Amniotic stem cell (primary cell): ENCODE measurements at regions not wholly inside any gene's neighbourhood (a gene's known extent, or its start where the extent isn't known, plus 50 kb on each side); places are given as distances from the start of the nearest gene placed in this dataset.

Source experiments
- DNase-seq: peaks from one replicate; lab custom pipeline; 2025; lab: John Stamatoyannopoulos, UW

DNA sequence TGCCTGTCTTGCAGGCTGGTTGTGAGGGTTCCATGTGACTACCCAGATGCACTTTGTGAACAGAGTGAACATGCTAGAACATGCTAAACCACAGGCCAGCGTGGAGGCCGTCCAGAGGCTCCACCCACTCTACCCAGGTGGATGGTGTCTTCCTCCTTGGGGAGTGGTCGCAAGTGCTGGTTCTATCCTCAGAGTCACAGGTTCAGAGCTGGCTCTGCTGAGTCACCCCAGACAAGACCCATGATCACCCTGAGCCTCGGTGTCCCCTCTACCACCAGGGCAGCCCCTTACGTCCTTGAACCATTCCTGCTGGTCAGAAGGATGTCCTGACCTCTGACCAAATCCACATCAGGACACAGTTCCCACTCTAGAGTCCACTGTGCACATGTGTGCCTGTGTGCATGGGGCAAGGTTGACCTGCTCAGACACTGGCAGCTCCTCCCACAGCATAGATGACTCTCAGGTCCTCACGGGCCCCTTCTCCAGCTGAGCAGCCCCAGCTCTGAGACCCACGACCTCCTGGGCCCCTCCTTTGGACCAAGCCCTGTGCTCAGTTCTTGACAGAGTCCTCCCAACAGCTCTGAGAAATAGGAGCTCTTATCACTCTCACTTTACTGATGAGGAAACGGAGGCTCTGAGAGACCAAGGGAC is 391.8 kb downstream of the MATN1 start:
- DNase-seq = no peak

DNA sequence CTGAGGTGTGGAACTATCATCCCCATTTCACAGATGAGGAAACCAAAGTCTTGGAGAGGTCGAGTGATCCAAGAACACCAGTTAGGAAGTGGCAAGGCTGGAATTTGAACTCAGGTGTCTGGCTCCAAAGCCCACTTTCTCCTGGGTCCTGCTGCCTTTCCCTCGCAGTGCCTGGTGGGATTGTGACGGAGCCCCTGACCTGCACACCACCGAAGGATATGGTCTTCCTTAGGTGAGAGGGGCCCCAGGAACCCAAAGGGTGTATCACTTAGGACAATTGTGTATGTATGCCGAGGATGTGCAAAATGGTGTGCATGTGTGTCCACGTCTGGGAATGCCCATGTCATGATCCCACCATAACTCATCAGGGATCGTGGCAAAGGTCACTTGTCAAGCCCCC is 392.7 kb downstream of the MATN1 start:
- no peak for DNase-seq

DNA sequence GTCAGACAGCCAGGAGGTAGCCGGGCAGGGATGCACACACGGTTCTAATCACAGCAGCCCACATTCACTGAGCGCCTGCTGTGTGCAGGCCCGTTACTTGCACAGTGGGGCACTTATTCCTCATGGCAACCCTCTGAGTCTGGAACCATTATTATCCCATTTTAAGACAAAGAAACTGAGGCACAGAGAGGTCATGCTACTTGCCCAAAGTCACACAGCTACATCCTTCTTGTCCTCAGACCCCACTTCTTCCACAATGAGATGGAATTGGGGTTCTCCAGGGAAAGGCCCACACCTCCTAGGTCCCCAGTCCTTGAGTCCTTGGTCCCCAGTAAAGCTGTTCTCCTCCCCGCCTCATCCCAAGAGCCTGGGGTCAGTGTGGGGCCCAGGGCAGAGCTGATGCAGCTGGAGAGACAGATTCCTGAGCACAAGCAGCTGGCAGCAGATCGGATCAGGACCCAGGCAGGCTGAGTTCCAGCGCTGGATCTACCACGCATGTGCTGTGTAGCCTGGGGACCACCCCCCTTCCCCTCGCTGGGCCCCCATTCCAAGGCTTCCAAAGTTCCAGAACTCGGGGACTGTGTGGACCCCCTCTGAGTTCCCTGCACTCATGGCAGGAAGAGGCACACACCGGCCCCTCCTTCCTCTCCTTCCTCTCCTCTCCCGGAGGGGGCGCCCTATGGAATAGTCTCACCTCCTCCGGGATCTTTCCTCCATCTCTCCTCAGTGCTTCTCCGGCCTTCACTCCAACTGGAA is 393.4 kb downstream of the MATN1 start:
- DNase-seq = no peak

DNA sequence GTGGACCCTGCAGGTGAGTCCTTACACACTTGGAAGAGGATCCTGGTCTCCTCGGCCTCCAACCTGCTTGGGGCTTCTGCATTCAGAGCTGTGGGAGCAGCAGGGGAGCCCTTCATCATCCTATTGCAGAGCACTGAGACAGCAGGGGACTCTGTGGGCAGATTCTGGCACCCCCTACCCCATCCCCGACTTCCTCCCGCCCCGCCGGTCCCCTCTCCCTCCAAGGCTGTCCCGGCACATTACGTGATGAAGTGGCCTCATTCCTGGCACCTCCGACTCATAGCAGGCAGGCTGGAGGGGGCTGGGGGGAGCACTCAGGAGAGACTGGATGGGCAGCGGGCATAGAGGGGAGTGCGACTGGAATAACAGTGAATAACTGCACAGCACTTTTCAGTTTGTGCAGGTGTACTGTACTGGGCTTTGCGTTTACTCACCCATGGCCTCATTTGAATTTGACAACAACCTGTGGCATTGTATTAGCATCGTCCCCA is 394.1 kb downstream of the MATN1 start:
- no peak for DNase-seq

DNA sequence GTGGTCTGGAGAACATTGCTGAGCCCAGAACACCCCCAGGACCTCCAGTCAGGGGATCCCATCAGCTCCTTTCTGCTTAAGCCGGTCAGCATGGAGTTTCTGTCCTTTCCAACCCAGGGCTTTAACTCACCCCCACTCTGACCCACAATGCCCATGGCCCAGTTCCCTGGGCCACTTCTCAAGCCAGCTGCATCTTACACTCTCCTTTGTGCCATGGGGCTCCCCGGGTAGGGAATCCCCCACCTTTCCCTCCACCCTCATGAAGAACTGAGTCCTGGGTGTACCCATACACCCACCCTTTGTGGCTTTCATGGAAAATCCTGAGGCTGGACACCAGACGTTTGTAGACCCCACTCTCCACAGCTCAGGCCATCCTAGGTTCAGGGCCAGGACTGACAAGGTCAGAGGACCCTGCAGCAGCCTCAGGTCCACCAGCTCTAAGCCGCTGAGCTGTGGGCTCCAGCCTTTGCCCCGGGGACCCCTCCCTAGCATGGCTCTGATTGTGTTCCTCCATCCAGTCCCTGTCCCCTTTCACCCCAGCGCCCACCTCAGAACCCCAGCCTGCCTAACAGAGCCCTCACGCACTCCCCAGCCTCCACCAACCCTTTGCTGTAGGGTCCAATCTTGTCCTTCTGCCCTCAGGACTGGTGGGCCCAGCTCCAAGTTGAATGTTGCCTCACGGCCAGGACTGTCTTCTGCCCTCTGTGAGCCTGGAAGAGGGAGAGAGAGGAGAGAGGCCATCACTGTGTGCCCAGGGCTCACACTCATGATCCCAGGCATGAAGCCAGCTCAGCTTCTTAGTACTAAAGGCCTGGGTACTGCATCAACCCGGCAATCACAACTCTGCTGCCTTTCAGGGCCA is 394.8 kb downstream of the MATN1 start:
- DNase-seq = no peak

- DNase-seq = no peak
These were observed 395.4 kb downstream of the MATN1 start for GRCh38 chr1:30328100-30328370.

DNA sequence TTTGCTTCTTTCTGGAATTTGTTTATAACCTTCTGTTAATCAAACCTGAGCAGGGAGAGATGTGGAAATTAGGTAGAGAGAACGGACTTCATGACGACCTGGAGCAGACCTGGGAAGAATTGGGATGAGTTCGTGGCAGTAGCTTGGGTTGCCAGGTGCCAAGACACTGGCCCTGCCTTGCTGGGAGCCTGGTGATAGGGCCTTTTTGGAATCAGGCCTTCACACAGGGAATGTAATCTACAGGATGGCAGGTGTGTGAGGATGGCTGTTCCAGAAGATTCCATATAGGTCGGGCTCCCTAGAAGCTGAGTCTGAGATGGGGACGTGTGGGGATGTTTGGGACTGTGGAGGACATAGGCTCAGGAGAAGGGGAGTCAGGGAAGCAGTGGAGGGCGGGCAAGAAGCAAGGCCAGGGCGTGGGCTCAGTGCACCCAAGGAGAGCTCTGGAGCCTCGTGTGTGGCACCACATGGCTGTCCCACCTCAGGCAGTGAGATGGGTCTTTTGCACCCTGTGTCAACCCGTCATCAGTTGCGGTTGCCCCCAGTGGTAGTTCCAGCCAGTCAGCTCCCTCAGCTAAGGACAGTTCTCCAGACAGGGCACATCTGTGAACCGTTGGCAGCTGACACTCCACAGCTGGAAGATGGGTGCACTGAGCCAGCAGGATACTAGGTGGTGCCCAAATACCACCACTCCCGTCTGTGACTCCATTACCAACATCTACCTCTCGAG is 395.9 kb downstream of the MATN1 start:
- no peak for DNase-seq

- DNase-seq = no peak
These were observed 397.4 kb downstream of the MATN1 start for GRCh38 chr1:30325999-30326398.

DNA sequence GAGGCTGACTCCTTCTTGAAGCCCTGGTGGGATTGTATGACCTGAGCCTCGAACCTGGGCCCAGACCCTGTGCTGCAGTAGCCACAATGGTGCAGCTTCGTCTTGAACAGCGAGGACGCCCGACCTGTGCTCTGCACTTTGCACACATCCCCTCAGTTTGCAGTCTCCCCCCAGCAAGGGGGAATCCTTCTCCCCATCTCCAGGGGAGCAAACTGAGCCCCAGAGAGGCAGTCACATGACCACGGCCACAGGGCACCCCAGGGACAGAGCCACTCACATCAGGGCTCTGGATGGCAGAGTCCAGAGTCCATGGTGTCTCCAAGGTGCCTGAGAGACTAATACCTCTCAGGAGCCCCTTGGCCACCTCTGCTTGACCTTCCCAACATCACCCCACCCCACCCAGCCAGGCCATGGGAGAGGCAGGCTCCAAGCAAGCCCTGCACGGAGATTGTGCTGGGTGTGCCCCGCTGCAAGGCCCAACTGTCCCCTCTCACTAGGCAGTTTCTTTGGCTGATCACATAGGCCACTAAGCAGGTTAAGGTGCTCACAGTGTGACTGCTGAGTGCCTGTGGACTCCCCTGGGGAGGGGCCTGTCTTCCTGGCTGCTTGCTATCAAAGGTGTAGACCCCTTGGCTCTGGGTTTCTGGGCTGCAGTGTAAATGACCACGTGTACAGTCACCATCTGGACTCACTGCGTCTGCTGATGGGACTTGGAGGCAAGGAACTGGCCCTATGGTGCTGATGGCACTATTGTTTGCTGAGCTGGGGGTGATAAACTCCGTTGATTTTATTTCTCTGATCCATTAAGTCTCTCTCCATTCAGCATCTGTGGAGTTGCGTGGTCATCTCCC is 398.1 kb downstream of the MATN1 start:
- no peak for DNase-seq

DNA sequence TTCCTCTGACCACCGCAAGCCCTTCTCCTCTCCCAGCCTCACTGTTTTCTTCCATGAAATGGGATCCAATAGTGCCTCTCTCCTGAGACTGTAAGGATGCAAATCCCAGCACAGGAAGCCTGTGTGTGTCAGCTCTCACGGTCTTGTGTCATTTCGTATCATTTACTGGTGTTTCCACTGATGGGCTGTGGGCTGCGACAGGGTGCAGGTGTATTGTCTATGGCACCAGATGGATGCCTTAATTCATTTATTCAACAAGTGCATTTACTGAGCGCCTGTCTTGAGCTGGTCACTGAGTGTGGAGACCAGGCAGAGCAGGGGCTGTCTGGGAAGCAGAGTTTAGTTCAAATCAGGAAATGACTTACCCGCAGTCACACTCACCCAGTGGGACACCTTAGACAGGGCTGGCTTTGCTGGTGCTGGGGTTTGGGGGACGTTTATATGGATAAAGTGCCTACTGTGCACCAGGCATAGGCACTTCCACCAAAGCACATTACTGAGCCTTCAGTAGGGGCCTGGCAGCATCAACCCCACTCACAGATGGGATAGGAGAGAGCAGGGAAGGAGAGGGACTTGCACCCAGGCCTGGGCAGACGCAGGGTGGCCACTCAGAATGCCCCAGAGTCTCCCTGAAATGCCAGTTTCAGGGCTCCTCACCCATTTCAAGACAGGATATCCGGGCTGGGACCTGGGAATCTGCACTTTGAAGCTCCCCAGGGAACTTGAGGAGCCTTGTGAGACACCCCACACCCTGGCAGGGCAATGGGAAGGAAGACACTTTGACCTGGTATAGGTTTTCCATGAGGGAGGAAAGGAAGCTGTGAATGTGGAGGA is 398.9 kb downstream of the MATN1 start:
- DNase-seq = no peak

GRCh38 chr1:30323841-30324240 is 399.5 kb downstream of the MATN1 start:
- no peak for DNase-seq

- no peak for DNase-seq
These were observed 400.0 kb downstream of the MATN1 start for GRCh38 chr1:30323352-30323751.

- DNase-seq = no peak
These were observed 400.5 kb downstream of the MATN1 start for GRCh38 chr1:30322859-30323257.

GRCh38 chr1:30321996-30322858 is 401.2 kb downstream of the MATN1 start:
- no peak for DNase-seq

GRCh38 chr1:30321246-30321910 is 402.0 kb downstream of the MATN1 start:
- no peak for DNase-seq

GRCh38 chr1:30320581-30320890 is 402.8 kb downstream of the MATN1 start:
- no peak for DNase-seq

GRCh38 chr1:30319765-30320580 is 403.4 kb downstream of the MATN1 start:
- DNase-seq = no peak
